HTERT RPE-1 (cell line): ENCODE measurements at regions not wholly inside any gene's neighbourhood (a gene's known extent, or its start where the extent isn't known, plus 50 kb on each side); places are given as distances from the start of the nearest gene placed in this dataset.
"Not testable (repeated sequence)": the region's sequence is repeated elsewhere in the genome, so short reads cannot be mapped to it uniquely, and the experiment has no call there.

Experiments used
- in situ Hi-C: fragments of 300-500 bp; cut with MboI; formaldehyde crosslinking; loops from 4 replicates; pipeline ENCODE4 v1.14.3; 2020; ENCODE audit warnings: low sequenced_read_pairs

GRCh38 chr10:52586710-52587109 is 185.9 kb downstream of the MBL2 start:
- in situ Hi-C loops = no loop called here

DNA sequence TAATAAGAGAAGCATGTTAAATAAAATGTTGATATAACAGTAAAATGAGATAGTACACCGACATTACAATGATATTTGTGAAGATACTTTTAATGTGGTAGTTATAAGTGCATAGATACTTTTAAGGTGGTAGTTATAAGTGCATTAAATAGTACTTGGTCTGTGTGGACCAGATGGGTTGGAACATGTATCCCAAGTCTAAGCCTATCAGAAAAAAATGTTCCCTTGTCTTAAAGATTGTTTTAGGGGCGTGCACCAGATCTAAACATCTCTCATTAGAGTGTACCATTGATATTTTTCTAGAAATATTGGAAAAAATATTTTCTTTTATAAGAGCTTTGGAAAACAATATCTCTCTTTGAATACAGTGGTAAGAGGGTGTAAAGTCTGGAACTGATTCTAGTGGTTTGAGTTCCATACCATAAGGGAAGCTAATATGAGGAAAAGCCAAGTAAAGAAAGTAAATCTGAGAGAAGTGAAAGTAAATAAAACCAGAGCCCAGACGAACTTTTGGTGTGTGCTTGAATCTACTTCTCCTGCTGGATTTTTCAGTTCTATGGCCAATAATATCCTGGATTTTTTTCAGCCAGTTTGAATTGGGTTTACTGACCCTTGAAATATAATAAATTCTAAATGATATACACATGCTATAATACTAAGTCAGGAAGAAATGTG is 175.3 kb downstream of the MBL2 start:
- in situ Hi-C loops = no loop called here

DNA sequence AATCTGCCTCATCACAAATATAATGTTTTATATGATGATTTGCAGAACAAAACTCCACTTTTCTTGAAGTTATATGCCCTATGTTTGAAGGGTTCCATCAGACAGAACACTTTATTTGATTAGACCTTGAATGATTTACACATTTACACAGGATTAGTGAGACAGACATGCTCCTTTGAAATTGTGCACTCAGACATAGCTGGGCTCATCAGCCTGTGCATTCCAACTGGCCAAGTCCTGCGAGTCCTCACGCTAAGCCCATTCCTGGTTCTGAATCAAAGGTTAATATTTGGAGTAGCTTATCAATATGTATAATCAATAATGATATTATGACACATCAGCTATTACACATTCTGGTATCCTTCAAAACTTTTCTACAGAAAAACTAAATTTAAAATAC is 173.6 kb downstream of the MBL2 start:
- in situ Hi-C loops = no loop called here

DNA sequence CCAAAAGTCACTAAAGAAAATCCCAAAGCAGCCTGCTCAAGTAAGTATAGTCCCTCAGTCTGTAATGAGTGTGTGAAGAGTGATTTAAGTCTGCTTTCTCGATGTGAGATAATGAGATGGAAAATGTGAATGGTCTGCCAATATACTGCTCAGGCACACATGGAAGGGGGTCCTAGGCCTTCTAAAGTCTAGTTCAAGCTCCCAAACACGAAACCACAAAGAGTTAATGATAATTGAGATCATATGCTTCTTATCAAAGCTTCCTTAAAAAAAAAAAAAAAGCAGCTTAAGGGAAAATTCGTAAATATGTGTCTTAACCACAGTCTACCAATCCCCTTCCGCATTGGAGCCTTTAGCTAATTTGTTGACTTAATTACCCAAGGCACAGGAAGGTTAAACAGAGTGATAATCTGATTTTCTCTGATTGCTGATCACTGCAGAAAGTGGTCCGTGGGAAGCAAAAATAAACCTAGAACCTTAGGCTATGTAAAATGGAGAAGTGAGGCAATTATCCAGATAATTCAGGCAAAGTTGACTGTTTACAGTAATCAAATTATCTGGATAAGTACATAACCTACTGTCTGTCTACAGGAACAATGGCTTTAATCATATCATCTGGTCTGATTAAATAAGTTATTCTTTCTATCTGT is 172.9 kb downstream of the MBL2 start:
- in situ Hi-C loops = no loop called here

- in situ Hi-C loops = not testable (repeated sequence)
Measured at GRCh38 chr10:52604131-52604530, 168.5 kb downstream of the MBL2 start.

- in situ Hi-C loops = no loop called here
Measured at GRCh38 chr10:52609071-52609470, 163.5 kb downstream of the MBL2 start.

GRCh38 chr10:52609626-52610240 is 162.9 kb downstream of the MBL2 start:
- in situ Hi-C loops = no loop called here

DNA sequence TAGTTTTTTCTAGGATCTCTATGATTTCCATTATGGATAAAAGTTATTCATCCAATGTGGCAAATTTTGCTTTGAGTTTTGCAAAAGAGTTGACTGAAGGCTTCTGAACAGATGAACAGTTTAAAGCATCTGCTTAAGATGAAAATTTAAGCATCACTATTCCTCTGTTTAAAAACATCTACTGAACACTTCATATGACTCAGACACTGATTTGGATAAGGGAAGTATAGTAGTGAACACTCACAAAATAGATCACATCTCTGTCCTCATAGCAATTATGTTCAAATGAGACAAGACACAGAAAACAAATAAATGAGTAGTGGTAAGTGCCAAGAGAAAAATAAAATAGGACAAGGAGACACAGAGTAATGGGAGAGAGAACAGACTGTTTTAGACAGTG is 157.3 kb downstream of the MBL2 start:
- in situ Hi-C loops = no loop called here

- in situ Hi-C loops = no loop called here
Measured at GRCh38 chr10:52615756-52616394, 156.7 kb downstream of the MBL2 start.

GRCh38 chr10:52616395-52616764 is 156.2 kb downstream of the MBL2 start:
- in situ Hi-C loops = no loop called here

DNA sequence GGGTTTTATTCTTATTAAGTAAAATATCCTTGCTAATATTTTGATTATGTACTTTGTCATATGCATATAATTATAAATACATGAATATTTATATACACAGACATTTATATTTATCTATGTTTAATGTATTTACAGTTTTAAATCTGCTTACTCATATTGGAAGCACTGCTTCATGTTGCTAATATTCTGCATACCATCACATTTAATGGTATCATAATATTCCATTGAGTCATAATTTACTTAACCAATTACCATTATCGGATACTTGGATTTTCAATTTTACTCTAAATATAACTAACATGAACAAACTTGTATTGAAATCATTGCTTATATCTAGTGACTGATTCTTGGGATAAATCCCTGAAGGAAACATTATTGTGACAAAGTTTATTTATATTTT is 155.2 kb downstream of the MBL2 start:
- in situ Hi-C loops = no loop called here

GRCh38 chr10:52619052-52619451 is 153.5 kb downstream of the MBL2 start:
- in situ Hi-C loops = no loop called here

- in situ Hi-C loops = no loop called here
Measured at GRCh38 chr10:52621635-52622079, 150.9 kb downstream of the MBL2 start.

- in situ Hi-C loops = no loop called here
Measured at GRCh38 chr10:52623761-52624160, 148.8 kb downstream of the MBL2 start.

DNA sequence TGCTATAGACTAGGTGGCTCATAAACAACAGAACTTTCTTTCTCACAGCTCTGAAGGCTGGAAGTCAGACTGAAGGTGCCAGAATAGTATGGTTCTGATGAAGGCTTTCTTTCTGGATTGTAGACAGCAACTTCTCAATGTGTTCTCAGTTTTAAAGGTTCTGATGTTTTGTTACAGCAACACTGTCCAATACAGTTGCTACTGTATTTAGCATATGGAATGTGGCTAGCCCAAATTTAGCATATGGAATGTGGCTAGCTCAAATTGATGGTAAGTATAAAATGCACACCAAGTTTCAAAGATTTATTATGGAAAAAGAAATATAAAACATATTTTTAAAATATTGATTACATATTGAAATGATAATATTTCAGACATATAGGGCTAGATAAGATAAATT is 145.3 kb downstream of the MBL2 start:
- in situ Hi-C loops = no loop called here

DNA sequence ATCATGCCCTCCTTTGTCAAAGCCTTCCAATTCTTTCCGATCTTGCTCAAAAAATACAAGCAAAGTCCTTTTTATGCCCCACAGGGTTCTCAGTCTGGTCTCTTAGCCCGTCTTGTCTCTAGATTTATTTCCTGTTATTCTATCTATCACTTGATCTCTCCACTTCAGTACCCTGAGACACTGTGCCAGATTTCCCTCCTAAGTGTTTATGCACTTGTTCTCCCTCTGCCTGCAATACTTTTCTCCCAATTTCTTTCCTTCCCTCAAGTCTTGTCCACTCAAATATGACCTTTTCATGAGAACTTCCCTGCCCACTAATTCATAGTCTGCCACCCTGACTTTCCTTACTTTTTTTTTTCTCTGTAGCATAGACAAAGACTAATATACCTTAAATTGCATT is 141.4 kb downstream of the MBL2 start:
- in situ Hi-C loops = no loop called here

DNA sequence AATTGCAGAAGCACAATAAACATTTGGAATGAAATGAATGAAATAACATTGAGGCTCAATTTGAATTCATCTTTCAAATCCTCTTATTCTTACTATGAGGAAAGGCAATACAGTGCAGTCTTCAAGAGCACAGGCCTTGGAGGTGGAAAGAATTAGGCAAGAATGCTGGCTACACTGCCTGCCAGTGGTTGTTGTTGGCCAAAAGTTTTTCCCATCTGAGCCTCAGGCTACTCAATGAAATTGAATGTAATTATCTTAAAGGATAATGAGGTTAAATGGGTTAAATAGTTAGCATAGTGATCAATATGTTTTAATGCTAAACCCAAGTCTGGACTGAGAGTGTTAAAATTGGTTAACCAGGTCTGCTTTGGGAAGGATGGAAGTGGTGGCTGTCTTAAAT is 140.9 kb downstream of the MBL2 start:
- in situ Hi-C loops = no loop called here

DNA sequence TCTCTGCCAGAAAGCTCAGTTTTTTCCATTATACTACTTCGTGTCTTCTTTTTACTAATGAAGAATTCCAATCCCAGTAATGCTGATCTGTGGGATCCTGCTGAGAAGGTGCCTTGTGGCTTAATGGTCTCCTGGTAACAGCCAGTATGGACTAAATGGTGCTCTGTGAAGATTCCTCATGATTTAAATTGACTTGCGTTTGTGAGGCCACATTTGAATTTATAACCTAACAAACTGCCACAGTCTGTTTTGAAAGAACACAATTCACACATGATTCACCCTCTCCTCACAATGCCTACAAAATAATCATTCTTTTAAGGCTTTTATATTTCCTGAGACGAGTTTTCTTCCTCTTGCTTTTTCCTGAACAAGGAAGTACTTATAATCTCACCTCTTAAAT is 140.0 kb downstream of the MBL2 start:
- in situ Hi-C loops = no loop called here

GRCh38 chr10:52633266-52633665 is 139.3 kb downstream of the MBL2 start:
- in situ Hi-C loops = no loop called here

DNA sequence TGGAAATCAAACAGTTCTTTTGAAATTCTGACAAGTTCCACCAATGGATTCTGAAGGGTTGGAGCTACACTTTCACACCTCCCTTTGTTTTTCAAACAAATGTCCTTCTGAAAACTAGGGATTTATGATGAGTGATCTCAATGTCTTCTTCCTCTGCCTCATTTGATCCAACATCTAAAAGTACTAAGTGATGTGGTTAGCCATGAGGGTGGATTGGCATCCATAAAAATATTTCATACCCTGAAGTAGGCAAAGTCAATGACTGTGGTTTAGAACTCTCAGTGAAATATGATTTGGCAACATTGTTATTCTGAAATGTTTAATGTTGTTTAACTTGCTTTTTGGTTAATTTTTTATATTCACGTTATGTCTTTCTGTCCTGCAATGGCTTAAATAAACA is 136.9 kb downstream of the MBL2 start:
- in situ Hi-C loops = no loop called here

DNA sequence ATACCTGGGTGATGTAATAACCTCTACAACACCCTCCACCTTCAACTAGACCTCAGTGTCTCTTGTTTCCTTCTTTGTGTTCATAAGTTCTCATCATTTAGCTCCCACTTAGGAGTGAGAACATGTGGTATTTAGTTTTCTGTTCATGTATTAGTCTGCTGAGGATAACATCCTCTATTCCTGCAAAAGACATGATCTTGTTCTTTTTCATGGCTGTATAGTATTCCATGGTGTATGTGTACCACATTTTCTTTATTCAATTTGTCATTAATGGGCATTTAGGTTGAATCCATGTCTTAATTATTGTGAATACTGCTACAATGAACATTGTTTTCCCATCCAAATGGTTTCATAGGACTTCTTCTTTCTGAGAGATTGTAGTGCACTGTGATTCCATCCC is 135.7 kb downstream of the MBL2 start:
- in situ Hi-C loops = no loop called here

DNA sequence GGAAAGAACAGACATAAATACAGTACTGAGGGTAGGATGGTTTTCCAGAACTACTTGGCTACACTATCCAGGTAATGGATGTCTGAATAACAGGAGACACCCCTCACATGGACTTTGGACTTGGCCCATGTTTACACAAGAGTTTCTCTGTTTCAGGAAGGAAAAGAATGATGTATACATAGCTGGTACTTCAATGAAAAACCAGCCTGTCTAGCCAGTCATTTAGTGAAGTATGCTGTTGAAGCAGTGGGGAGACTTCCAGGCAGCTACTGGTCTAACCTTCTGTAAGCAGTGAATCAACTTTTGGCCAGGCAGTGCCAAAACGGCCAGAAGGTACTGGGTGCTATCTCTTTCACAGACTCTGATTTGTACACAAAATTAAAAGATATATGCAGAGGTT is 135.0 kb downstream of the MBL2 start:
- in situ Hi-C loops = no loop called here
